ENCODE measurements at regions not wholly inside any gene's neighbourhood (a gene's known extent, or its start where the extent isn't known, plus 50 kb on each side); places are given as distances from the start of the nearest gene placed in this dataset.

DNA sequence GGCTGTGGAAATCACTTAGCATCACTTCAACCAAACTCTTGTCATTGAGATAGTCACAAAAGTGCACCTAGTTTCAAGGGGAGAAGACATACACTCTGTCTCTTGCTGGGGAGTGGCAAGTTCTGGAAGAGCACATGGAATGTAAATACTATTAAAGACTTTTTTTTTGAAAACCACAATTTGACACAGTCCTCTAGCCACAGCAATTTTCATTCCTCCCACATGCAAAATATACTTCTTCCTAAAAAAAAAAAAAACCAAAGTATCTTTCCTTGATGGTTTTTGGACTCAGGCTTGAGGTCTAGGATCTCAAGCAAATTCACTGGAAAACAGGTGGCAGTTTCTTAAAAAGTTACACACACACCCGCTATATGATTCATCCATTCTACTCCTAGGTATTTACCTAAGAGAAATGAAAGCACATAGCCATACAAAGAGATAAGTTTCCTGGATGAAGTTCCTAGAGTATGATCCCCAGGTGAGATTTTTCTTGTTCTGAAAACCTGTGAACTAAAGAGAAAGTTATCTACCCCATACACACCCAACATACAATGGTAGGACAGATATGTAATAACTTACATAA lies 295.8 kb downstream of the SP3 start:
- no peak for TF ChIP-seq POLR2A (IDR thresholded peaks at IDR 0.05)
- TF ChIP-seq, protein P1, sequence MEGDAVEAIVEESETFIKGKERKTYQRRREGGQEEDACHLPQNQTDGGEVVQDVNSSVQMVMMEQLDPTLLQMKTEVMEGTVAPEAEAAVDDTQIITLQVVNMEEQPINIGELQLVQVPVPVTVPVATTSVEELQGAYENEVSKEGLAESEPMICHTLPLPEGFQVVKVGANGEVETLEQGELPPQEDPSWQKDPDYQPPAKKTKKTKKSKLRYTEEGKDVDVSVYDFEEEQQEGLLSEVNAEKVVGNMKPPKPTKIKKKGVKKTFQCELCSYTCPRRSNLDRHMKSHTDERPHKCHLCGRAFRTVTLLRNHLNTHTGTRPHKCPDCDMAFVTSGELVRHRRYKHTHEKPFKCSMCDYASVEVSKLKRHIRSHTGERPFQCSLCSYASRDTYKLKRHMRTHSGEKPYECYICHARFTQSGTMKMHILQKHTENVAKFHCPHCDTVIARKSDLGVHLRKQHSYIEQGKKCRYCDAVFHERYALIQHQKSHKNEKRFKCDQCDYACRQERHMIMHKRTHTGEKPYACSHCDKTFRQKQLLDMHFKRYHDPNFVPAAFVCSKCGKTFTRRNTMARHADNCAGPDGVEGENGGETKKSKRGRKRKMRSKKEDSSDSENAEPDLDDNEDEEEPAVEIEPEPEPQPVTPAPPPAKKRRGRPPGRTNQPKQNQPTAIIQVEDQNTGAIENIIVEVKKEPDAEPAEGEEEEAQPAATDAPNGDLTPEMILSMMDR (IDR thresholded peaks at IDR 0.05 in 8 of 11, conservative IDR thresholded peaks at IDR 0.05 in 3 of 11): no peak
